Limb (tissue), 2 donors: ENCODE measurements at regions not wholly inside any gene's neighbourhood (a gene's known extent, or its start where the extent isn't known, plus 50 kb on each side); places are given as distances from the start of the nearest gene placed in this dataset.
"Not testable (repeated sequence)": the region's sequence is repeated elsewhere in the genome, so short reads cannot be mapped to it uniquely, and the experiment has no call there.

Experiments used
- DNase-seq, 2 donors: peaks; one replicate each; pipeline ENCODE4 v3.0.0-alpha.2; 2016; ENCODE audit errors: extremely low spot score in 2 of 2

GRCh38 chr4:53959343-53960120 is 104.9 kb downstream of the CHIC2 start:
- DNase-seq: peak in 1 of 2 donors; percentile 46

- no peak for DNase-seq
Measured at GRCh38 chr4:53956454-53956853, 108.0 kb downstream of the CHIC2 start.

- DNase-seq: no peak
Measured at GRCh38 chr4:53956053-53956452, 108.4 kb downstream of the CHIC2 start.

GRCh38 chr4:53951414-53951813 is 113.0 kb downstream of the CHIC2 start:
- DNase-seq: no peak

GRCh38 chr4:53943345-53944085 is 120.9 kb downstream of the CHIC2 start:
- no peak for DNase-seq

GRCh38 chr4:53942712-53943111 is 121.7 kb downstream of the CHIC2 start:
- no peak for DNase-seq

- no peak for DNase-seq
Measured at GRCh38 chr4:53941331-53941730, 123.1 kb downstream of the CHIC2 start.

- not testable (repeated sequence) for DNase-seq
Measured at GRCh38 chr4:53939892-53940291, 124.5 kb downstream of the CHIC2 start.

GRCh38 chr4:53937918-53938317 is 126.5 kb downstream of the CHIC2 start:
- DNase-seq: no peak

- no peak for DNase-seq
Measured at GRCh38 chr4:53937327-53937726, 127.1 kb downstream of the CHIC2 start.

- no peak for DNase-seq
Measured at GRCh38 chr4:53935780-53936179, 128.6 kb downstream of the CHIC2 start.

GRCh38 chr4:53932796-53933610 is 131.4 kb downstream of the CHIC2 start:
- DNase-seq: peak; percentile 55 to 80

GRCh38 chr4:53931461-53931961 is 132.9 kb downstream of the CHIC2 start:
- DNase-seq: no peak

- DNase-seq: peak; percentile 74 to 91
Measured at GRCh38 chr4:53929955-53930798, 134.2 kb downstream of the CHIC2 start.

- DNase-seq: no peak
Measured at GRCh38 chr4:53929311-53929710, 135.1 kb downstream of the CHIC2 start.

- no peak for DNase-seq
Measured at GRCh38 chr4:53928825-53929224, 135.6 kb downstream of the CHIC2 start.

GRCh38 chr4:53925050-53925605 is 139.3 kb downstream of the CHIC2 start:
- no peak for DNase-seq

GRCh38 chr4:53924333-53925049 is 139.9 kb downstream of the CHIC2 start:
- DNase-seq: no peak

GRCh38 chr4:53923921-53924320 is 140.5 kb downstream of the CHIC2 start:
- no peak for DNase-seq

GRCh38 chr4:53921856-53922255 is 142.5 kb downstream of the CHIC2 start:
- DNase-seq: no peak
